ENCODE measurements at regions not wholly inside any gene's neighbourhood (a gene's known extent, or its start where the extent isn't known, plus 50 kb on each side); places are given as distances from the start of the nearest gene placed in this dataset.

- DNase-seq (ENCODE audit: low spot score), result no peak
Measured at GRCh38 chr2:106941372-106941993, 55.5 kb upstream of the ST6GAL2 start.

GRCh38 chr2:106943468-106944200, 57.7 kb upstream of the ST6GAL2 start:
- DNase-seq (ENCODE audit: low spot score), result no peak

GRCh38 chr2:106944215-106944614, 58.2 kb upstream of the ST6GAL2 start:
- peak; percentile 18 for DNase-seq (ENCODE audit: low spot score)

GRCh38 chr2:106948540-106948939, 62.6 kb upstream of the ST6GAL2 start:
- DNase-seq (ENCODE audit: low spot score), result no peak

- DNase-seq (ENCODE audit: low spot score), result no peak
Measured at GRCh38 chr2:106953236-106953635, 67.3 kb upstream of the ST6GAL2 start.

- no peak for DNase-seq (ENCODE audit: low spot score)
Measured at GRCh38 chr2:106953779-106954178, 67.8 kb upstream of the ST6GAL2 start.

- DNase-seq (ENCODE audit: low spot score), result no peak
Measured at GRCh38 chr2:106954304-106954703, 68.3 kb upstream of the ST6GAL2 start.

- no peak for DNase-seq (ENCODE audit: low spot score)
Measured at GRCh38 chr2:106956416-106956815, 70.4 kb upstream of the ST6GAL2 start.

GRCh38 chr2:106956879-106957278, 70.9 kb upstream of the ST6GAL2 start:
- DNase-seq (ENCODE audit: low spot score), result peak; percentile 70

- no peak for DNase-seq (ENCODE audit: low spot score)
Measured at GRCh38 chr2:106959975-106960682, 74.2 kb upstream of the ST6GAL2 start.

GRCh38 chr2:106960683-106961161, 74.8 kb upstream of the ST6GAL2 start:
- DNase-seq (ENCODE audit: low spot score), result no peak

GRCh38 chr2:106961328-106961727, 75.4 kb upstream of the ST6GAL2 start:
- DNase-seq (ENCODE audit: low spot score), result peak; percentile 46

GRCh38 chr2:106963156-106963555, 77.2 kb upstream of the ST6GAL2 start:
- DNase-seq (ENCODE audit: low spot score), result no peak

- no peak for DNase-seq (ENCODE audit: low spot score)
Measured at GRCh38 chr2:106963893-106964292, 77.9 kb upstream of the ST6GAL2 start.

GRCh38 chr2:106965611-106966010, 79.6 kb upstream of the ST6GAL2 start:
- no peak for DNase-seq (ENCODE audit: low spot score)

- DNase-seq (ENCODE audit: low spot score), result no peak
Measured at GRCh38 chr2:106969777-106970176, 83.8 kb upstream of the ST6GAL2 start.

GRCh38 chr2:106970471-106971261, 84.7 kb upstream of the ST6GAL2 start:
- DNase-seq (ENCODE audit: low spot score), result peak; percentile 7

- peak; percentile 30 for DNase-seq (ENCODE audit: low spot score)
Measured at GRCh38 chr2:106972782-106973181, 86.8 kb upstream of the ST6GAL2 start.

GRCh38 chr2:106974891-106975290, 88.9 kb upstream of the ST6GAL2 start:
- no peak for DNase-seq (ENCODE audit: low spot score)

GRCh38 chr2:106975641-106976040, 89.7 kb upstream of the ST6GAL2 start:
- no peak for DNase-seq (ENCODE audit: low spot score)

GRCh38 chr2:106976548-106976947, 90.6 kb upstream of the ST6GAL2 start:
- no peak for DNase-seq (ENCODE audit: low spot score)

- peak; percentile 21 for DNase-seq (ENCODE audit: low spot score)
Measured at GRCh38 chr2:106977717-106978116, 91.8 kb upstream of the ST6GAL2 start.
